ENCODE measurements at regions not wholly inside any gene's neighbourhood (a gene's known extent, or its start where the extent isn't known, plus 50 kb on each side); places are given as distances from the start of the nearest gene placed in this dataset.

DNA sequence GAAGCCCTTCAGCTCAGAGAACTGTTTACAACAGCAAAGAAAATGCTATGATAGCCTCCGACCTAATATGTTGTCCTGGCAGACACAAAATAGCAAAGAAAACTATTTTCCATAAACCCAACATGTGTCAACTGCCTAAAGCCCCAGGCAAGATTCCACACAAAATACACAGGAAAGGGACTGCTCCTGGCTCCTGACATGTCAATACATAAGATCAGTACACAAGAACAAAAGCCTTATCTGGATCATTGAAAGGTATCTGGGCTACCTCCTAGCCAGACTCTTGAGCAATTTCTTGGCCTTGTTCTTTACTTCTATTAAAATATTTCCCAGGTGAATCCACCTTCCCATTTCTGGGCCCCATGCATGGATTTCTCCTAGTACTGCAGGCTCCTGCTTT lies 242.3 kb upstream of the GRIP1 start:
- Histone ChIP-seq H3K27me3 (ENCODE audit: control insufficient read depth in 5 of 5, insufficient read depth in 4 of 5, low read length in 5 of 5) (no peaks in the 10 kb centered on the region), H3K4me3 (ENCODE audit: low read depth in 1 of 5, low read length in 5 of 5) (no peak overlapping the region), H3K4me1 (ENCODE audit: control insufficient read depth in 5 of 5, insufficient read depth in 5 of 5, low read length in 5 of 5) (no peaks in the 10 kb centered on the region), H3K36me3 (ENCODE audit: control insufficient read depth in 5 of 5, insufficient read depth in 5 of 5, low read length in 5 of 5) (no peaks in the 10 kb centered on the region), H3K27ac (ENCODE audit: low read depth, low read length) (no peak overlapping the region), H3K9ac (ENCODE audit: low read length in 5 of 5) (no peak overlapping the region), H3K9me3 (ENCODE audit: control insufficient read depth in 5 of 5, low read length in 5 of 5) (no peaks in the 10 kb centered on the region)

DNA sequence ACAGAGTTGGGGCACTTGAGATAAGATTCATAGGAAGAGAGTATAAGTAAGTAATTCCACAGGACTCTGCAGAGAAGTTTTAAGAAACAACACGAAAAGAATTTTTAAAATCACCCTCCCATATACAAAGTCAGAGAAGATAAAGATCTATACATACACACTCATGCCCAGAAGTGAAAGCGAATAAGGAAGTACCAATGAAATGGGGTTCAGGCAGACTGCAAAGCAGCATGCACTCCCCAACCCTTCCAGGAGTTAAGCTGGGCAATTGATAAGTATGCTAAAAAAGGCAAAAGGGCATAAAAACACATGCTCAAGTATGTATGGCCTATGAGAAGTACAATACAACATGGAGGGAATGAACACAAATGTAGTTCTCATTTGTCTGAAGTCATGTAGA lies 246.2 kb upstream of the GRIP1 start:
- Histone ChIP-seq H3K36me3 (ENCODE audit: control insufficient read depth in 5 of 5, insufficient read depth in 5 of 5, low read length in 5 of 5) (no peaks in the 10 kb centered on the region), H3K4me1 (ENCODE audit: control insufficient read depth in 5 of 5, insufficient read depth in 5 of 5, low read length in 5 of 5) (no peaks in the 10 kb centered on the region), H3K27me3 (ENCODE audit: control insufficient read depth in 5 of 5, insufficient read depth in 4 of 5, low read length in 5 of 5) (no peaks in the 10 kb centered on the region), H3K4me3 (ENCODE audit: low read depth in 1 of 5, low read length in 5 of 5) (no peak overlapping the region), H3K27ac (ENCODE audit: low read depth, low read length) (no peak overlapping the region), H3K9ac (ENCODE audit: low read length in 5 of 5) (no peak overlapping the region), H3K9me3 (ENCODE audit: control insufficient read depth in 5 of 5, low read length in 5 of 5) (no peaks in the 10 kb centered on the region)

DNA sequence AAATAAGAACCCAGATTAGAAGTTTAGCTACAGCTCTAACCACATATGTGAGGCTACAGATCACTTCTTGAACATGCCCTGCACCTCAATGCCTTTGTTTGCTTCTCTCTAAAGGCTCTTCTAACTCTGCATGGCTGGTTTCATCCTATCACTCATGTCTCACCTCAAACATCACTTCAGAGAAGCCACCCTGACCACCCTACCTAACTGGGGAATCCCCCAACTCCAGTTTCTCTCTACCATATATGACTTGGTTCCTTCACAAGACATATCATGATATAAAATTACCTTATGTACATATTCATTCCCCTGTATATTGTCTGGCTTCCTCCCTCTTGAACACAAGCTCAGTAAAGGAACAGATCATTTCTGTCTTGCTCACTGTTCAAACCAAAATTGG lies 250.2 kb upstream of the GRIP1 start:
- no peaks in the 10 kb centered on the region for H3K4me1 ChIP-seq (ENCODE audit: control insufficient read depth in 5 of 5, insufficient read depth in 5 of 5, low read length in 5 of 5)

DNA sequence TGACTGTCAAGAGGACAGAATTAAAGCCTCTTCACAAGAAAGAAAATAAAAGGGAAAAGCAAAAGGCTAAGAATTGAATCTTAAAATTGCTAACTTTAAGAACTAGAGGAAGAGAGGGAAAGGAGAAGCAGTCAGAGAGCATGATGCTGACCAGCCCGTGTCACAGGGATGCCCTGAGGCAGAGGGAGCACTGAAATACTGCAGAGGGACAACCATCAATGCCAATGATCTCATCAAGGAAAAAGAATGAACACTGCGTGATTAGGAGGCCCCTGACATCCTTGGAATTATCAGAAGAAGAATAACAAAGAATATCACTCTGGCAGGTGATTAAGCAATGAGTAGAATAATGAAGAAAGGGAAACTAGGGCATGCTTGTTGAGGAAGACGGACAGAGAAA lies 252.2 kb upstream of the GRIP1 start:
- Histone ChIP-seq H3K4me1 (ENCODE audit: control insufficient read depth in 5 of 5, insufficient read depth in 5 of 5, low read length in 5 of 5) (no peaks in the 10 kb centered on the region), H3K4me3 (ENCODE audit: low read depth in 1 of 5, low read length in 5 of 5) (no peak overlapping the region), H3K9me3 (ENCODE audit: control insufficient read depth in 5 of 5, low read length in 5 of 5) (no peaks in the 10 kb centered on the region), H3K27ac (ENCODE audit: low read depth, low read length) (no peak overlapping the region), H3K9ac (ENCODE audit: low read length in 5 of 5) (no peak overlapping the region), H3K27me3 (ENCODE audit: control insufficient read depth in 5 of 5, insufficient read depth in 4 of 5, low read length in 5 of 5) (no peaks in the 10 kb centered on the region), H3K36me3 (ENCODE audit: control insufficient read depth in 5 of 5, insufficient read depth in 5 of 5, low read length in 5 of 5) (no peaks in the 10 kb centered on the region)

More for the DNA sequence above, 250.2 kb upstream of the GRIP1 start:
- Histone ChIP-seq H3K27ac (ENCODE audit: low read depth, low read length) (no peak overlapping the region), H3K9ac (ENCODE audit: low read length in 5 of 5) (no peak overlapping the region), H3K36me3 (ENCODE audit: control insufficient read depth in 5 of 5, insufficient read depth in 5 of 5, low read length in 5 of 5) (no peaks in the 10 kb centered on the region), H3K4me3 (ENCODE audit: low read depth in 1 of 5, low read length in 5 of 5) (no peak overlapping the region), H3K9me3 (ENCODE audit: control insufficient read depth in 5 of 5, low read length in 5 of 5) (no peaks in the 10 kb centered on the region), H3K27me3 (ENCODE audit: control insufficient read depth in 5 of 5, insufficient read depth in 4 of 5, low read length in 5 of 5) (no peaks in the 10 kb centered on the region)

DNA sequence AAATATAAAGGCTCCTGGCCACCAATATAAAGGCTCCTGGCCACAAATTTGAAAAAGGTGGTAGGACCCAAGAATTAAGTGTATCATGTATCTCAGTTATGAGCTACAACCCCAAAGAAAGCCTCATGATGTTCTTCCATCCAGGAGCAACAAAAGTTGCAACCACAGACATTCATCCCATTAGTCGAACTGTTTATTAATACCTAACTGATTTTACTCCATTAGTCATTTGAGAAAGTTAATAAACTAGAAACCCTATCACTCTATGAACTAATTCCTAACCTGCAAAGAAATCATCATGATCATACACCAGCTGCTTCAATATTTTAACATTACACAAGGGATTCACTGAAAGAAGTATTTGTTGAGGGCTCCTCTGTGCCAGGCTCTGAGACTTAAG lies 253.2 kb upstream of the GRIP1 start:
- H3K4me3 ChIP-seq (ENCODE audit: low read depth in 1 of 5, low read length in 5 of 5), result no peak overlapping the region
- no peaks in the 10 kb centered on the region for H3K4me1 ChIP-seq (ENCODE audit: control insufficient read depth in 5 of 5, insufficient read depth in 5 of 5, low read length in 5 of 5)
- no peak overlapping the region for H3K27ac ChIP-seq (ENCODE audit: low read depth, low read length)
- H3K9ac ChIP-seq (ENCODE audit: low read length in 5 of 5), result no peak overlapping the region
- H3K36me3 ChIP-seq (ENCODE audit: control insufficient read depth in 5 of 5, insufficient read depth in 5 of 5, low read length in 5 of 5), result no peaks in the 10 kb centered on the region
- H3K27me3 ChIP-seq (ENCODE audit: control insufficient read depth in 5 of 5, insufficient read depth in 4 of 5, low read length in 5 of 5), result no peaks in the 10 kb centered on the region
- H3K9me3 ChIP-seq (ENCODE audit: control insufficient read depth in 5 of 5, low read length in 5 of 5), result no peaks in the 10 kb centered on the region

DNA sequence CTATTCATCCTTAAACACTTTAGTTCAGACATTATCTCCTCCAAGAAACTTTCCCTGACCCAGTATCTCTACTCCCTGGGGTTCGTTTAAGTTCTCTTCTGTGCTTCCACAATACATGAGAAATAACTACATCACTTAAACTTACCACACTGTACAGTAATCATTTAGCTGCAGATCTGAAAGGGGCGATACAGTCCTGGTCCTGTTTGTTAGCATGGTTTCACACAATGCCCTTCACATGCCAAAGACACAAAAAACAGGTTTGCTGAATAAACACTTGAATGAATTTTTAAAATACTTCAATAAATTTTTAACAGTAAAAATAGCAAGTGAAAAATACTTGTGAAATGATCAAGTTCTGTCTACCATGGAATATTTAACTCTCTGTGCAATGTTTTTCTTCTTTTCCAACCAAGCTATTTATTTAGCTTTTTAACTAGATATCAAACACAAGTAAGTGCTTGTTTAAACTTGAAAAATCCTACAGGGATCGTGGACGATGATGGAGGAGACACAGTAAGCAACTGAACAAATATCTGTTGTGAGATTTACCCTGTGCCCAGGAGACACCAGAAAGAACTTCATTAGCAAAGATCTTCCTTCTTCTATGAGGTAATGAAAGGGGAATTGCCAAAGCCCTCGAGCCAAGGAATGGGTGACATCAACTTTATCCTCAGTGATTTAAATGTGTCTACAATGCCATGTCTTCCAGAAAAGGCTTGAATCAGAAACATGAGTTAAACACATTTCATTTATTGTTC lies 255.6 kb upstream of the GRIP1 start:
- H3K9me3 ChIP-seq (ENCODE audit: control insufficient read depth in 5 of 5, low read length in 5 of 5), result no peaks in the 10 kb centered on the region
- H3K4me3 ChIP-seq (ENCODE audit: low read depth in 1 of 5, low read length in 5 of 5), result no peak overlapping the region
- H3K36me3 ChIP-seq (ENCODE audit: control insufficient read depth in 5 of 5, insufficient read depth in 5 of 5, low read length in 5 of 5), result no peaks in the 10 kb centered on the region
- no peaks in the 10 kb centered on the region for H3K27me3 ChIP-seq (ENCODE audit: control insufficient read depth in 5 of 5, insufficient read depth in 4 of 5, low read length in 5 of 5)
- H3K4me1 ChIP-seq (ENCODE audit: control insufficient read depth in 5 of 5, insufficient read depth in 5 of 5, low read length in 5 of 5), result no peaks in the 10 kb centered on the region
- no peak overlapping the region for H3K27ac ChIP-seq (ENCODE audit: low read depth, low read length)
- H3K9ac ChIP-seq (ENCODE audit: low read length in 5 of 5), result no peak overlapping the region

DNA sequence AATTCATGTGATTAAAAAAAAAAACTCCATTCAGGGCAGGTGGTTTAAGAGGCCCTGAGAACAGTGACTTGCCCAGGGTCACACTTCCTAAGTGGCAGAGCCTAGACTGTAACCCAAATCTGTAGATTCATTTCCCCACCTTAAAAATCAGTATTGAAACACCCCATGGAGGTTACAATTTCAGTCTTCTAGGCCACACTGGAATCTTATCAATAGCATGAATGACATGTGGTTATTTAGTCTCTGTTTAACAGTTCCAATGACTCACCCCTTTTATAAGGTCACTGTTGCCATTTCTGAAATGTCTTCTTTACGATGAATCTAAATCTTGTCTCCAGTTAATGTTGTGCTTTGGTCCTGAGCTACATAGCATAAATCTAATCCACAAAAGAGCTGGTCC lies 262.3 kb upstream of the GRIP1 start:
- Histone ChIP-seq H3K9ac (ENCODE audit: low read length in 5 of 5) (no peak overlapping the region), H3K36me3 (ENCODE audit: control insufficient read depth in 5 of 5, insufficient read depth in 5 of 5, low read length in 5 of 5) (no peaks in the 10 kb centered on the region), H3K4me3 (ENCODE audit: low read depth in 1 of 5, low read length in 5 of 5) (no peak overlapping the region), H3K4me1 (ENCODE audit: control insufficient read depth in 5 of 5, insufficient read depth in 5 of 5, low read length in 5 of 5) (no peaks in the 10 kb centered on the region), H3K9me3 (ENCODE audit: control insufficient read depth in 5 of 5, low read length in 5 of 5) (no peaks in the 10 kb centered on the region), H3K27ac (ENCODE audit: low read depth, low read length) (no peak overlapping the region), H3K27me3 (ENCODE audit: control insufficient read depth in 5 of 5, insufficient read depth in 4 of 5, low read length in 5 of 5) (no peaks in the 10 kb centered on the region)

DNA sequence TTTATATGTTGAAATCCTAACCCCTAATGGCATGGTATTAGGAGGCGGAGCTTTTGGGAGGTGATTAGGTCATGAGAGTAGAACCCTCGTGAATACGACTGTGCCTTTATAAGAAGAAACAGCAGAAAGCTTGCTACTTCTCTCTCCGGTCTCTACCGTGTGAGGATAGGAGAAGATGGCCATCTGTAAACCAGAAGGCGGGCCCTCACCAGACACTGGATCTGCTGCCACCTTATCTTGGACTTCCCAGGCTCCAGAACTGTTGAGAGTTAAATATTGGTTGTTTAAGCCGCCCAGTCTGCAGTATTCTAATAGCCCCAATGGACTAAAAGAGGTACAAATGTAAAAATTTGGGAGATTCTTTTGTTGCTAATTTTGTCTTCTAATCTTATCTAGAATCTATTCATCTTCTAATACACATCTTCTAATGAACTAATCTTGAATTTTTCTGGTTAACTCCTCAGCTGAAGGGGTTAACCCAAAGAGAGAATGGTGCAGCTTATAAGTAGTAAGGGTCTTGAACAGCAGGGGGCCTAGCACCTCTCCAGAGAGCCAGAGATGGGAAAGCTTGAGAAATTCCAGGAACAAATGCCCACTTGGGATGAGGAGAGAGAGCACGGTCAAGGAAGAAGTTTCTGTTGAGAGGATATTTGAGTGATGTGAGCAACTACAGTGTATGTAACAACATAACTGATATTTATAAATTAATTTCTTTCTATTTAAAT lies 264.0 kb upstream of the GRIP1 start:
- Histone ChIP-seq H3K27ac (ENCODE audit: low read depth, low read length) (no peak overlapping the region), H3K4me1 (ENCODE audit: control insufficient read depth in 5 of 5, insufficient read depth in 5 of 5, low read length in 5 of 5) (no peaks in the 10 kb centered on the region), H3K4me3 (ENCODE audit: low read depth in 1 of 5, low read length in 5 of 5) (no peak overlapping the region), H3K36me3 (ENCODE audit: control insufficient read depth in 5 of 5, insufficient read depth in 5 of 5, low read length in 5 of 5) (no peaks in the 10 kb centered on the region), H3K27me3 (ENCODE audit: control insufficient read depth in 5 of 5, insufficient read depth in 4 of 5, low read length in 5 of 5) (no peaks in the 10 kb centered on the region), H3K9me3 (ENCODE audit: control insufficient read depth in 5 of 5, low read length in 5 of 5) (no peaks in the 10 kb centered on the region), H3K9ac (ENCODE audit: low read length in 5 of 5) (no peak overlapping the region)

DNA sequence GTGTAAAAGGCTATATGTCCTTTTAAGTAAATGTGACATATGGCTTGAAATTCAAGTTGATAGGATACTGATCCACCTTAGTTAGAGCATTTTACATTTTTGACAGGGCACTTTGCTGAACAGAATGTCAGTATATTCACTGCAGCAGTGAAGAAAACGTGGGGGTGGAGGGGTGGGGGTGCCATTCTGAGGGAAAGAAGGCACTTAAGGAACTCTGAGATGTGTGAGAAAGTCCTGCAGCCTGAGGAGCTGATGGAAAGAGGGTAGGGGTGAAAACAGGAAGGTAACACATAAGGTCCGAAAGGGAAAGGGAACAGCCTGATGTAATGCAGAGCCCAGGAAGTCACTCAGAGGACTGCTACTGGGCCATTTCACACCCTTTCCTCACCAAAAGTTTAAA lies 265.5 kb upstream of the GRIP1 start:
- H3K27me3 ChIP-seq (ENCODE audit: control insufficient read depth in 5 of 5, insufficient read depth in 4 of 5, low read length in 5 of 5), result no peaks in the 10 kb centered on the region
- no peaks in the 10 kb centered on the region for H3K4me1 ChIP-seq (ENCODE audit: control insufficient read depth in 5 of 5, insufficient read depth in 5 of 5, low read length in 5 of 5)
- H3K4me3 ChIP-seq (ENCODE audit: low read depth in 1 of 5, low read length in 5 of 5), result no peak overlapping the region
- no peak overlapping the region for H3K27ac ChIP-seq (ENCODE audit: low read depth, low read length)
- H3K9ac ChIP-seq (ENCODE audit: low read length in 5 of 5), result no peak overlapping the region
- H3K9me3 ChIP-seq (ENCODE audit: control insufficient read depth in 5 of 5, low read length in 5 of 5), result no peaks in the 10 kb centered on the region
- no peaks in the 10 kb centered on the region for H3K36me3 ChIP-seq (ENCODE audit: control insufficient read depth in 5 of 5, insufficient read depth in 5 of 5, low read length in 5 of 5)

DNA sequence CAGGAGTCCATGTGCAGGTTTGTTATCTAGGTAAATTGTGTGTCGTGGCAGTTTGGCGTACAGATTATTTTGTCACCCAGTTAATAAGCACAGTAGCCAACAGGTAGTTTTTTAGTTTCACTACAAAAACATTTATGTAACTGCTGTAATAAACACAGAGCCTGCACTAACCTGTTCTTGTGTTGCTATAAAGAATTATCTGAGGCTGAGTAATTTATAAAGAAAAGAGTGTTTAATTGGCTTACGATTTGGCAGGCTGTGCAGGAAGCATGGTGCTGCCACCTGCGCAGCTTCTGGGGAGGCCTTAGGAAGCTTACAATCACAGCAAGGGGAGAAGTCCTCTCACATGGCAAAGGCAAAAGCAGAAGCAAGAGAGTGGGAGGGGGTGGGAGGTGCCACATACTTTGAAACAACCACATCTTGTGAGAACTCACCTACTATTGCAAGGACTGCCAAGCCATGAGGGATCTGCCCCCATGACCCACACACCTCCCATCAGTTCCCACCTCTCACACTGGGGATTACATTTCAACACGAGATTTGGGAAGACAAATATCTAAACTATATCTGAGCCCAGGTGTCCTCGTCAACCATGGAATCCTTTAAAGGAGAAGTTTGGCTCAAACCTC lies 266.4 kb upstream of the GRIP1 start:
- H3K4me1 ChIP-seq (ENCODE audit: control insufficient read depth in 5 of 5, insufficient read depth in 5 of 5, low read length in 5 of 5), result no peaks in the 10 kb centered on the region
- H3K9ac ChIP-seq (ENCODE audit: low read length in 5 of 5), result no peak overlapping the region
- no peaks in the 10 kb centered on the region for H3K36me3 ChIP-seq (ENCODE audit: control insufficient read depth in 5 of 5, insufficient read depth in 5 of 5, low read length in 5 of 5)
- H3K9me3 ChIP-seq (ENCODE audit: control insufficient read depth in 5 of 5, low read length in 5 of 5), result no peaks in the 10 kb centered on the region
- H3K27ac ChIP-seq (ENCODE audit: low read depth, low read length), result no peak overlapping the region
- no peaks in the 10 kb centered on the region for H3K27me3 ChIP-seq (ENCODE audit: control insufficient read depth in 5 of 5, insufficient read depth in 4 of 5, low read length in 5 of 5)
- H3K4me3 ChIP-seq (ENCODE audit: low read depth in 1 of 5, low read length in 5 of 5), result no peak overlapping the region

Measured in subcutaneous abdominal adipose tissue (tissue), 5 donors.